Suppressor macrophage (primary cell): ENCODE measurements at regions not wholly inside any gene's neighbourhood (a gene's known extent, or its start where the extent isn't known, plus 50 kb on each side); places are given as distances from the start of the nearest gene placed in this dataset.
"Not testable (repeated sequence)": the region's sequence is repeated elsewhere in the genome, so short reads cannot be mapped to it uniquely, and the experiment has no call there.

Experiments used
- DNase-seq, 4 experiments: peaks; one replicate each; pipeline ENCODE4 v3.0.0-alpha.2; 2020 to 2022

DNA sequence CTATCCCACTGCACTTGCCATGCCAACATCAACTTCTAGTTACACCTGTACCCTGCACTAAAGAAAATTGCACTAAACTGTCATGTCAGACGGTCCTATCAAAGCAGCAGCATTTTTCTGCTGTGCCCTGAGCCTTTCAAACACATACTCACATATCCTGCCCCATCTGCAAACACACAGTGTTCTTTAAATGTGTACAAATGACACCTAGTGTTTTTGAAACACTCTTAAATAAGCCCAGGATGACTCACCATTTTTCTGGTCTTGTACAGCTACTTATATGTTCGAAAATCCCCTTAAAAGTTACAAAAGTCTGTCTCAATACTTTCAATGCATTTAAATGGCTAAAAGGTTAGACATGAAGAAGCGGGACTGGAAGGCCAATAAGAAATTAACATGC lies 346.7 kb upstream of the PPARGC1A start:
- no peak for DNase-seq

DNA sequence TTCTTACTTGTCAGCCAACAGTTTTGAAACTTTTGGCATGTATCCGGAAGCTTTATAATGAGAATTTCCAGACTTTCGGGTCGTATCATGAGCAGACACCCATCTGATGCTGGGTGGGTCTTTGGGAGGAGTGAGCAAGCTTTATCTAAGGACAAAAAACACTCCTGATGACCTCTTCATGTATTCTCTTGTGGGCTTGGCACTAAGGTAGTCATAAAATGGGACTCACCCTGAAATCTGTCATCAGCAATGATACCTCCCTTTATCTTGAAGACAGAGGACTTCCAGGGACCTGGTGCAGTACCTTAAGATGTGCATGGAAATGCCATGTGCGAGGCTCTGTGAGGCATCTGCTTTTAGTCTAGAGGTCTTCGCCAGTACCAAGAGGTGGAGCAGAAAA lies 346.3 kb upstream of the PPARGC1A start:
- no peak for DNase-seq

DNA sequence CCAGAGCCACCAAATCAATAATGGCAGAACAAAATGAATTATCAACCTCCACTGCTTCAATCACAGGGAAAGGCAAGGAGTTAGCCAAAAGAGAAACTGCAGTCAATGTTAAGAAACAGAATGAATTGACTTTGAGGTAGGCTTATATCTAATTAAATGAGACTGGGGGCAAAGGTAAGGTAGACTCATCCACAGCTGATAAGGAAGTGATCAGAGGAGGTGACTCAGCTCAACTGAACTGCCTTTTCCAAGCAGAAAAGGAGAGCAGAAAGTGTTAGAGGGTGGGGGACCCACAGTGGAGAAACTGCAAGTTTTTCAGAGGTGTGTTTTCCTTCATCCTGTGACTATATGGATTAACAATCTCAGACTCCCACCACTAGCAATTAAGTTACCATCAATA lies 345.8 kb upstream of the PPARGC1A start:
- no peak for DNase-seq

DNA sequence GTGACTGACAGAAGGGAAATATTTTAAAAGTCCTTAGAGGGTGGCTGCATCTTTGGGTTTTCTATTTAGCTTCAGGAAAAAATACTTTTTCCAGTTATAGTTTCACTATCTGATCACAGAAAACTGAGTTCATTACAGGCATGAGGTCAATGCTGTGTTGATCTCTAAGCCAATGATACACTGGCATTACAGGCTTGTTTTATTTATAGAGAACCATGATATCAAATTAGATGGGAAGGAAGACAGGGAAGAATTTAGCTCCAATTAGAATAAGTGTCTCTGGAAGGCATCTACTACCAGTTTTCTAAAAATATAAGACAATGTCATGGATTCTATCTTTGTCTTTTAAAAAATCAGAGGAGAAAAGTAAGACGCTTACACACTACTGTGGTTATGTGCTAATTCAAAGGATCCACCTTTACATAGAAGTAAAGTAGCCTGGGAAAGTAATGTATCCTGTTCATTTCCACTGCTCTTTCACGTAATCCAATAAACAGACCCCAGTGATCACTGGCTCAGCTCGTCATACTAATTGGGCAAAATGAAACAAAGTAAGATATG lies 344.5 kb upstream of the PPARGC1A start:
- DNase-seq = no peak

DNA sequence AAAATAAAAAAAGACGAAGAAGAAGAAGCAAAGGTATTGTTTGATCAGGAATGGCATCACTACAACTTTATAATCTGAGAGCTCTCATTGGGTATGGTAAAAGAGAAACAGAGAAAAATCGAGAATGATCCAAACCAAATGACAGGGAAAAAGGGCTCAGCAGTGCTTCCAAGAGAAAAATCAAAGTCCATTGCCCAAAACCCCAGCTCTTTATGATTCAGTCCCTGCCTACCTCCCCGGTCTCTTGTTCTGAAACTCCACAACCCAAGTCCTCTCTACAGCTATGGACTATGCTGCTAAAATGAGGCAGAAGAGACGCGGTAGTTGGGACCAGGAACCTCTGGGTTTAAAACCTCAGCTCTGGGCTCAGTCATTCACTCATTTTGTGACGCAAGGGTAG lies 341.1 kb upstream of the PPARGC1A start:
- no peak for DNase-seq

DNA sequence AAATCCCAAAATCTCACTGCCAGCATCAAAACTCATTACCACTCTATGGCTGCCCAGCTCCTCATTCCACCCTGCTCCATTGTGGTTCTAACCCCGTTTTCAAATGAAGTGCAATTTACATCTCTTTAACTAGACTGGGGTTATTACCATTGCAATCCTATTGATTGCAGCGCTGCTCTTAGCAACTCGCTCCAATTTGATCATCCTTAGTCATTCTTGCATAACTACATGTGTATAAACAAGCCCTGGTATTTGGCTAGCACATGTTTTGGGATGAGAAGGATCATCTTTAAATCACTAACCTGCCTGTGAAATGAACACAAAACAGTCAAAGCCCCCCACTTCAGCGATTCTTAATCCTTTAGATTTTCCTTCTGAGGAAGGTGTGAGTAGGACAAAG lies 340.1 kb upstream of the PPARGC1A start:
- no peak for DNase-seq

DNA sequence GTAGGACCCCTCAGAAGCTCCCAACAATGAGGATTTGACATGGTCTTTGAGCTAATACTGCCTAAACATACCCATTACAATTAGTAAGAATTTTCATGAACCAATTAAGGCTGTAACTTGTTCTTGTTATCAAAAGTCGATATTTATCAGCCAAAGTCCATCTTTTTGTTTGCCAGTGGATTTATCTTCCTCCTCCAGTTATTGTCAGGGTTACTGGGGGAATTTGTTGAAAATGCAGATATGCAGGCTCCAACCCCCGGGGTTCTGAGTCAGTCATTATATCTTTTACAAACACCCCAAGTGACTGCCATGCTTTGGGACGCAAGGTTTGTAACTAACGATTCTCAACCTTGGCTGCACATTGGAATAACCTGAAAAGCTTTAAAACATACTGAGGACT lies 338.8 kb upstream of the PPARGC1A start:
- no peak for DNase-seq

DNA sequence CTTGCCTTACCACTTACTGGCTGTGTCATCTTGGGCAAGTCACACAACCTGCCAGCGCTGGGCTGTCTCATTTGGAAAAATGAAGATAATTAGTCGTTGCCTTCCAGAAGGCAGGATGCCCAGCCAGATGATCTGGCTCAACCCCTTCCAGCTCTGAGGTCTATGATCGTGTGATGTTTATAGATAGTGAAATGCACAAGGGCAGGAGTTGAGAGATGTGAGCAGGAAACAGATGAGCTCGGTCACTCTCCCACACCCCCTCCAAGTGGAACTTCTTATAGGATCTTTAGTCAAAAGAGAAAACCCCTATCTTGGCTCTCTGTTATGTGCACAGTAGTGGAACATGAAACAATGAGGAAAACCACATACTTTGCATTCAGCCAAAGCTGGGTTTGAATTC lies 336.8 kb upstream of the PPARGC1A start:
- no peak for DNase-seq

DNA sequence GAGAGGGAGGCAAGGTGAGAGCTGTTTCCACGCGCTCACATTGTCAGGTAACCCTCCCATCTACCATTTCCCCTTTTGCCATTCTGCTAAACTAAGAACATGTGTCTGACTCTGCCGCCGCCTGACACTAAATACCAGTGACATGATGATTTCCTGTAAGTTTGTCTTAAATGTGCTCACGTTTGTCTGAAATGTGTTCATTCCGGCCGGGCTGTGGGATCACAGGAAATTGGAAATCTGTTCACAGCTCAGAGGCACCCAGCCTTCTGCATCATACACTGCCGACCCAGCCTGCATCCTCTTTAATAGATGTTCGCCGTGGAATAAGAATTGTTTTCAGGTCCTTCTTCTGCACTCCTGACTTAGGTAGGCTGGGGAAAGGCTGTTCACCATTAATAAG lies 336.2 kb upstream of the PPARGC1A start:
- DNase-seq = no peak

DNA sequence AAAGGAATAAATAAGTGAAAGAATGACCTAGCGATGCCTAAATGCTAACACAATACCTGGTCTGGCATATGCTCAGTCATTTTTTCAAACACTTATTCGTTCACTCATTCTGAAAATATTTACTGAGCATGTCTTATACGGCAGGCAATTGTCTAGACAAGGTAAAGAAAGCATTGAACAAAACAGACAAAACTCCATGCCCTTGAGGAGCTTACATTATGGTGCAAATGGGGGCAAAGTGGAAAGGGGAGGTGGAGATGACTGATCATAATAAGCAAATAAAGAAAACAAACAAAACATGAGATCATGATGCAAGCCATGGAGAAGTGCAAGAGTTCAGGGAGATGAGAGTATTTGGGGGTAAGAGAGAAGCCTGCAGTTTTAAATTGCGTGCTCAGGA lies 334.6 kb upstream of the PPARGC1A start:
- no peak for DNase-seq

DNA sequence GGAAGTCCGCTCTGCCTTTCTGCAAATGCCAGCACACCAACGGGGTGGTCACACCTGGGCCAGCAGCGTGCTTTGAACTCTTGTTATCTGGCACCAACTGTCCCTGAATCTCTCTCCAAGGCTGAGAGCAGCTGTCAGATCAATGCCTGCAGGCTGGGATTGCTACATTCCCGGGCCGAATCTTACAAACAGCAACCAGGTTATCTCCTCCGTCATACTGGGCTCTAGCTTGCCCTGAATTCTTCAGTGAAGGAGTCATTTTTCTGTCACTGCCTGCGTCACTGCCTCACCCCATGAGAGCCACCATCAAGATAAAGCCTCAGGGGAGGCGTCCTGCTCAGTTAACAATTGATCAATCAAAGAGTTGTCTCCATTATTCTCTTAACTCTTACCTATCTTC lies 329.4 kb upstream of the PPARGC1A start:
- no peak for DNase-seq

DNA sequence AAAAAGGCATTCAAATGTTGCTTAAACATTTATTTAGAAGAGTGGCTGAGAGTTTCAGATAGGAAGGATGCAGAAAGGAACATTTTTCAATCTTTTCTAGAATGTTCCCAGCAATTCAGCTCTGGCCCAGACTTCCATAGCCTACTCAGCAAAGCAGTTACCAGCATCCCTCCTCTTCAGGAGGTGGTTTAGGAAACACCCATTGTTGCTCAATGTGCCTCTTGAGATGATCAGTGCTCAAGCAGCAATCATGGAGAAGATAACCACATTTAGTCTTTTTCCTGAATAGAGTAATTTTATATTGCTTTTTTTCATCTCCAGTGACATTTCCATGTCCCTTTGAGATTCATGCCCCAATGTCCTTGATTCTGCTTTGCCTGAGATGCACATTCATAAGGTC lies 328.7 kb upstream of the PPARGC1A start:
- DNase-seq = no peak

DNA sequence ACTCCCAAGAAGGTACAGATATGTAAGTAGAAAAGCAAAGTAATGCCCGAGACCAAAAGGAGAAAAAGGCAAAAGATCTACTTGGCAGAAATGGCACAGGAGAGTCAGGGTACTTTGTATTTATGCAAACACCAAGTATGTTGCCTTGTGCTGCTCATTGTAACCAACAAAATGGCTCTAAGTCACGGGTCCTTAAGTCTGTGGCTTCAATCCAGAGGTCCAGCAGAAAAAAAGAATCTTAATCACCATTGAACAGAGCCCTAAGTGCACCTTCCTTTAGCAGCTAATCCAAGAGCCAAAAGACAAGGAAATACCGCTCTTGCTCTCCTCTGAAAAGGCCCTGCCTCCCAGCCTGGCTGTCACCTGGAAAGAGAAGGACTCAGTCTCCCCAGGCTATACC lies 324.9 kb upstream of the PPARGC1A start:
- DNase-seq = no peak

DNA sequence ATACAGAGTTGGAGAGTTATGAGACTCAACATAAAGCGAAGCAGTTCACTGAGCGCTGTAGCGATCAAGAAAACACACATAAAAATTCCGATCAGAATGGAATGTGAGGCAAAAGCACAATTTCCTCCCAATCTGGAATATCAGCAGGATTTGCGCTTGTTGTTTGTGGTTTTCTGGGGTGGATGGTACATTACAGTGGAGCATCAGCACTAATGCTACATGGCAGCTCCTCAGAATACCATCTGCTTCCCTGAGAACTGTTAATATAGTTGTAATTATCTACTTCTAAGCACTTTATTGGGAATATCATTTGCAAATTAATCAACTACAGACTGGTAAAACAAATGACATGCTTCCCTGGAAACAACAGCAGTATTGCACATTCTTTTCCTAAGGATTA lies 324.1 kb upstream of the PPARGC1A start:
- no peak for DNase-seq

DNA sequence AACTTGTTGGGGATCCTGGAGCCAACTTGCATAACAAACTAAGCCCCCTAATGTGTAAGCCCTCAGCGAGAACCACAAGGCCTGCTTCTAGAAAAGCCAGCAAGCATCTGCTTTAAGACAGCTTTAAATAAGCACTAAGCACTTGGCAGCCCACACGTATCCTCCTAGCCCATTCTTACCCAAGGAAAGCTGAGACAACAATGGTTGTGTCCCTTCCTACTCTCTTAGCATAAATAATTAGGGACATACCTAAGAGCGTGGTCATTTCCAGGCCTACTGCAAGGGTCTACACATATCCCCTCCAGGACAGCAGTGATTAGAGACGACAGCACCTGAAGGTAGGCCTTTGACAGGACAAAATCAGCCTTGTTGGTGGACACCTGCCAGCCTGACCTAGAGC lies 322.8 kb upstream of the PPARGC1A start:
- no peak for DNase-seq

DNA sequence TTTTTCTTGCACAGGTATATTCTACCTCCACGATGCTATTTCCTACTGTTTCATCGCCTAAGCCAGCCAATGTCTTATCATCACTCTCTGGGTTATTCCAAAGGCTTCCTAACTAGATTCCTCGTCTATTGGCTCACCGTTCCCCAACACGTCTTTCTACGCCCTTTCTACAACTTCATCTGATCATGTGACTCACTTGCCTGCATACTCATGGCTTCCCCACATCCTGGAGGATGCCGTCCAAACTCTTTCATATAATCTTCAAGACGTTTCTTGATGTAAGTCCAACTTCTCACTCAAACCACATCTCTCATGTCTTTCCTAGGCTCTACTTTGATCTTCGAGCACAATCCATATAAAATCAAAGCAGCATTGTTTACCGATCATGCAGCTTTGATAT lies 322.0 kb upstream of the PPARGC1A start:
- no peak for DNase-seq

DNA sequence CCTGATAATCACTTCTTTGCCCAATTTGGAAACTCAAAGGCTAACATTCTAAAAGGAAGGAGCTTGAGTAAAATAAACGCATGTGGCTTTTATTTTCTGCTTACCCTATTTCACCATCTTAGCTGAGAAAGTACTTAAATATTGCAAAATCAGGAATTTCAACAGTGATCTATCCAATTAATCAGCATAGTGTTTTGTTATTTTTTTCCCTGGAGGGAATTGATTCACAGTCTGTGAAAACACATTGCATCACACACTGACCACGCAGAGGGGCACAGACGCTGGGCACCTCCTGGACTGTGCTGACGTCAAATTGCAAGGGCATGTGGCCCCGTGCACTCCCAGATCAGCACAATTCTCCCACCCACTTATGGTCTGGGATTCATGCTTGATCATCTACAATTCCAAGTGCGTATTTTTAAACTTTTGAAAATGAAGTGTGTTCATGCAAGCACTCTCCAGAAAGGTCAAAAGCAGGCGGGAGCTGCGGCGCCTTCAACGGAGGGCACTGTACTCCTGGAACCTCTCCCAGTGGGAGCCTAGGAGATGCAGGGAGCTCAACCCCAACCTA lies 320.6 kb upstream of the PPARGC1A start:
- DNase-seq = no peak

DNA sequence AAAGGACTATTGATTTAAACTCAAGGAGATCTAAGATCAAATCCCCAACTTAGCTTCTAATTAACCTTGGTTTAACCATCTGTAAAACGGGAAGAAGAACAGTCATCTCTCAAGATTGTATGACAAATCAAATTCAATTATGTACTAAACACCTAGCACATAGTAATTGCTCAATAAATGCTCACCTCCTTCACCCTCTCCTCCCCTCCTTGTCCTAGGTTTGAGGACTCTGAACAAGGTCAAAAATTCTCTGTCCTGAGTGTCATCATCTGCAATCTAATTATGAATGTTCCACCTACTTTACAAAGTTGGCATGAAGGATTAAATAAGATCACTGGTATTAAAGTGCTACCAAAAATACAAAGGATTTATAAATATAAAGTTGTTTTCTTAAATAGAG lies 320.1 kb upstream of the PPARGC1A start:
- no peak for DNase-seq

DNA sequence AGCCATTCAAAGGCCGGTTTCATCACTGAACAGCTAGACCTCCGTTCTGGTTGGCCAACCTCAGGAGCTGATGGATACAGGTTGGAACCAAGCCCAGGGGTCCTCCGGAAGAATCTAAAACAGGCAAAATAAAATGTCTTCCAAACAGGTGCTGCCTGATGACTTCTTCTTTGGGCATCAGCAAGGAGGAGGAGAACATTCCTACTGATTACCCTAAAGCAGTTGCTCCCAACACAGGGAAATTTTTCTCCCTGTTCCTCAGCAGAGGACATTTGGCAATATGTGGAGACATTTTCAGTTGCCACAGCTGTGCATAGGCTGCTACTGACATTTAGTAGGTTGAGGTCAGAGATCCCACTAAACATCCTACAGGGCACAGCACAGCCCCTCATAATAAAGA lies 319.3 kb upstream of the PPARGC1A start:
- no peak for DNase-seq

DNA sequence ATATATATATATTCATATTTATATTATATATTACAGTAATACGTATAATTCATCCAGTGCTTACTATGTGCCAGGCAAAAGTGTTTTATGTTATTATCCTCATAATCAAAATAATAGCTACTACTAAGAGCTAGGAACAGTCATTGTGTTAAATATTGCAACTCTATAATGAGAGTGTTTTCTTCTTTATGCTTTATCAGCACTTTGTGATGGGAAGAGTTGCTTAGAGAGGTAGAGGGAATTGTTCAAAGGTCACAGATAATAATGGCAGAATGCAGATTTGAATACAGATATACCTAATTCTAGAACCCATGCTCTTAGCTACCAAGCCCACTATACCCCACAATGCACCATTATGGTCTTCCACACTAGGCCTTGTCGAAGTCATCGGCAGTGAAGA lies 318.8 kb upstream of the PPARGC1A start:
- DNase-seq = no peak

DNA sequence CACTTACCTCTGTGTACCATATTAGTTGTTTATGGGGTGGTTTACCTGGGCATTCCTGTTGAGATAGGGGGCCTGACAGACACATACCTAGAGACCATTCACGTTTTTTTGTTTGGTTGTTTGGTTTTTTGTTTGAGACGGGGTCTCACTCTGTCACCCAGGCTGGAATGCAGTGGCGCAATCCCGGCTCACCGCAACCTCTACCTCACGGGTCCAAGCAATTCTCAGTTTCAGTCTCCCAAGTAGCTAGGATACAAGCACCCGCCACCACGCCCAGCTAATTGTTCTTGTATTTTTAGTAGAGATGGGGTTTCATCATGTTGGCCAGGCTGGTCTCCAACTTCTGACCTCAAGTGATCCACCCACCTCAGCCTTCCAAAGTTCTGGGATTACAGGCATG lies 314.9 kb upstream of the PPARGC1A start:
- not testable (repeated sequence) for DNase-seq

DNA sequence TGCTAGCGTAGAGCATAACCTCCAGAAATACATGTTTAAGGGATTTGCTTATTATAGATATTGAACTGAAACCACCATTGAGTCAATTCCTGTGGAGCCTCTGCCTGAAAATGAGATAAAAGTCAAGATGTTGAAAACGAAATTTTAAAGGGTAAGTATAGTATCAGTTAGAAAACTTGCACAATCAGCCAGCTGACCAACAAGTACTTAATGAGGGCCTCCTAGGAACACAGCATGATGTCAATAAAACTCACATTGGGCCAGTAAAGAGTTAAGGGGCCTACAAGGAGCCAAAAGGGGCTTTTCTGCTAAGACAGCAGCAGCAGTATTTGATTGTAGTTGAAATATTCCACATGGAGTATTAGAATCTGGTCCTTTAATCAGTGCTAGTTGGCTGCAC lies 314.1 kb upstream of the PPARGC1A start:
- DNase-seq = no peak

DNA sequence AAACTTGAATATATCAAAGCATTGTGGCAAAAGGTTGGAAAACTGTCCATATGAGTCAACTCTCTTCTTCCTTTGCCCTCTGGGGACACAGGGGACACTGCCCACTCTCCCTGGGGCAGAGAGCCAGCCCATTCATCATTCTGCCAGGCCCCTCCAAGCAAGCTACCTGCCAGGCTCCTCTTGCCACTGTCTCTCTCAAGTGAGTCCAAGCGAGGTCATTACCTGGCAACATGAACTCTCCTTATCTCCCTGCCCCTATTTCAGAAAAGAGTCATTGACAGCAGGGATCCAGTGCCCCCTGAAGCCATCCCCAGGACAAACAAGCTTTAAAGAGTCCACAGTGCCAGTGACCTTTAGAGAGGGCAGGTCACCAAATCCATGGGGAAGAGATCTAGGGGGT lies 312.7 kb upstream of the PPARGC1A start:
- no peak for DNase-seq

DNA sequence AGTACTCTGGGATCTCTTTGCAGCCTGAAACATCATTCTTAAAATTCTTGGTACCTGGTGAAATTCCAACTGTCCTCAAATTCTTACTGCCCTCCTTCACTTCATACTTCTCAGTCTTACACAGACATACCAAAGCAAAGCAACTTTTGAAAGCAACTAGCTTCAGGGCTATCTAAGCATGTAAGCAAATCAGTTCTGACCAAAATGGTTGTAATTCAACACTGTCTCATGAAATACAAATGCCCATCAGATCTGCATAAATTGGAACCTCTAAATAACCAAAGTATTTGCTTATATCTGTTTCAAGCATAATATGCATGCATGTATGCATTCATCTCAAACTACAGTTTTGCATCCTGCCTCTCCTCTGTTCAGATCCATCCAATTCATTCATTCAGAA lies 308.1 kb upstream of the PPARGC1A start:
- no peak for DNase-seq

DNA sequence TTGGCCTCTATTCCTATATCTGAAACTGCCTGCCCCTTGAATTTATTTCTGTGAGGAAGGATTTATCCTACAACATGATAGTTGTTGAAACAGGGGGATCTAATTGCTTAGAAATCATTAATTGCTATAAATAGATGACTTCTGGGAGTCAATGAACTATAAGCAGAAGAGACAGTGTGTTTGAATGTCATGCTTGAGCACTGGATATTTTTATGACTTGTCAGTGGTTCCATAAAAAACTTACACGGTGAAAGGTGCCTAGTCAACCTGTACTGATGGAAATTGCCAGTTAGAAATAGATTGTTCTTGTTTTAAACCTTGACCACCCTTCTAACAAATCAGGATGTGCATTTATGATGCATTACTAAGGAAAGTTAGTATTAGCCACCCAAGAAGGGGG lies 306.9 kb upstream of the PPARGC1A start:
- no peak for DNase-seq
